ENCODE measurements at regions not wholly inside any gene's neighbourhood (a gene's known extent, or its start where the extent isn't known, plus 50 kb on each side); places are given as distances from the start of the nearest gene placed in this dataset.
"Not testable (repeated sequence)": the region's sequence is repeated elsewhere in the genome, so short reads cannot be mapped to it uniquely, and the experiment has no call there.

DNA sequence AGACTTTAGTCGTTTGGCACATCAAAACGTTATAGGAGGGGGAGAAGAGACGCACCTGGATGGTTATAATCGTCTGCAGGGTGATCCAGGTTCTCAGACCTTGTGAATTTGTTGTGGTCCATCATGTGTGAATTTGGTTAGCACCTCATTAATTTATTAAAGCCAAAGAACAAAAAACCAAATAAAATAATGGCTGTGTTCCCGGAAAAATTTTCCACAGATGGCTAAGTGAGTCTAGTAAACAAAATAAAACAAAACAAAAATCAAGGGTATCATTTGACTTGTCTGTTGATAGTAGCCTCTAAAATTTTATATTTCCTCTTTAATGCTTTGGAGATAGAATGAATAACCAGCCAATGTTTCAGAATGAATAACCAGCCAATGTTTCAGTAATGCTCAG lies 119.7 kb downstream of the ACTBL2 start:
- Histone ChIP-seq H3K4me1 (no peaks in the 10 kb centered on the region), H4K20me1 (no peaks in the 10 kb centered on the region), H3K36me3 (no peaks in the 10 kb centered on the region), H3K4me3 (no peak overlapping the region), H3K27ac (no peak overlapping the region), H3K27me3 (no peaks in the 10 kb centered on the region), H3K9ac (no peak overlapping the region), H3K9me3 (no peaks in the 10 kb centered on the region), H3K4me2 (no peak overlapping the region)
- no peak for TF ChIP-seq Cebpa-rat (IDR thresholded peaks at IDR 0.05)

DNA sequence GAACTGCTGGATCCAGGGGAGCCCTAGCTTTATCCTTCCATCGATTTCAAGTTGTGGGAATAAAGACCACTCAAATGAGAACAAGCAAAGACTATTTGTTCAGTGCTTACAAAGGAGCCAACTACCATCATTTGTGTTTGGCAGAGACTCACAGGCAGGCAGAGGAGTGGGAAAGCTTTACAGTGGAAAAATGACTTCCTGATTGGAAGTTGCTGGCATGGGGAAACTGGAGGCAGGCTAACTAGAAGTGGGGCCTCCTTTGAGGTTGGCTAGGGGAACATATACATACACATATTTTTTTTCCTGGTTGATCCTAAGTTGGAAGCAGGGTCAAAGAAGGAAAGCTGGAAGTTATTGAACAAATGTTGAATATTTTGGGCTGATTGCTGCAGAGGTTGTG lies 121.7 kb downstream of the ACTBL2 start:
- Histone ChIP-seq H3K4me3 (no peak overlapping the region), H3K27me3 (no peaks in the 10 kb centered on the region), H3K4me2 (no peak overlapping the region), H3K27ac (no peak overlapping the region), H3K4me1 (no peaks in the 10 kb centered on the region), H3K36me3 (no peaks in the 10 kb centered on the region), H3K9ac (no peak overlapping the region), H3K9me3 (no peaks in the 10 kb centered on the region), H4K20me1 (no peaks in the 10 kb centered on the region)
- TF ChIP-seq Cebpa-rat (IDR thresholded peaks at IDR 0.05), result no peak

DNA sequence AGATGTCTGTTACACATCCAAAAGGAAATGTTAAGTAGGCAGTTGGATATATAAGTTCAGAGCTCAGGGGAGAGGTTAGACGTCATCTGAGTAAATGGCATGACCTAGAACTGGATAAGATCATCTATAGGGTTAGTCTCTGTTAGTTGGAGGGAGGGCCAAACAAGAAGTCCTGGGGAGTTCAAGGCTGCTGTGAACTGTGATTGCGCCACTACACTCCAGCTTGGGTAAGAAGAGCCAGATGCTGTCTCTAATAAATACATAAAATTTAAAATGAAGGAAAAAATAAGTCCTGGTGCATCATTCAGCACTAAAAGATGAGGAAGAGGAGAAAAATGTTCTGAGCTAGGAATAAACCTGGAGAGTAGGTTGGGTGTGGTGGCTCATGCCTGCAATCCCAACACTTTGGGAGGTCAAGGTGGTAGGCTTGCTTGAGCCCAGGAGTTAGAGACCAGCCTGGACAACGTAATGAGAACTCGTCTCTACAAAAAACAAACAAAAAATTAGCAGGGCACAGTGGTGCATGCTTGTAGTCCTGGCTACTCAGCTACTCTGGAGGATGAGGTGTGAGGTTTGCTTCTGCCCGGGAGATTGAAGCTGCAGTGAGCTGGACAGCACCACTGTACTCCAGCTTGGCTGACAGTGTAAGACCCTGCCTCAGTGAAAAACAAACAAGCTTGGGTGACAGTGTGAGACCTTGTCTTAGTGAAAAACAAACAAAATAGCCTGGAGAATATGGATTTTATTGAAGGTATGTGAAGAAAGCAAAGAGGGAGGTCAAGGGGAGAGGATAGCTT lies 123.6 kb downstream of the ACTBL2 start:
- H3K4me2 ChIP-seq, result no peak overlapping the region
- no peaks in the 10 kb centered on the region for H4K20me1 ChIP-seq
- no peaks in the 10 kb centered on the region for H3K36me3 ChIP-seq
- H3K4me1 ChIP-seq, result no peaks in the 10 kb centered on the region
- no peaks in the 10 kb centered on the region for H3K27me3 ChIP-seq
- no peak overlapping the region for H3K4me3 ChIP-seq
- no peak overlapping the region for H3K9ac ChIP-seq
- no peaks in the 10 kb centered on the region for H3K9me3 ChIP-seq
- H3K27ac ChIP-seq, result no peak overlapping the region
- no peak for TF ChIP-seq Cebpa-rat (IDR thresholded peaks at IDR 0.05)

DNA sequence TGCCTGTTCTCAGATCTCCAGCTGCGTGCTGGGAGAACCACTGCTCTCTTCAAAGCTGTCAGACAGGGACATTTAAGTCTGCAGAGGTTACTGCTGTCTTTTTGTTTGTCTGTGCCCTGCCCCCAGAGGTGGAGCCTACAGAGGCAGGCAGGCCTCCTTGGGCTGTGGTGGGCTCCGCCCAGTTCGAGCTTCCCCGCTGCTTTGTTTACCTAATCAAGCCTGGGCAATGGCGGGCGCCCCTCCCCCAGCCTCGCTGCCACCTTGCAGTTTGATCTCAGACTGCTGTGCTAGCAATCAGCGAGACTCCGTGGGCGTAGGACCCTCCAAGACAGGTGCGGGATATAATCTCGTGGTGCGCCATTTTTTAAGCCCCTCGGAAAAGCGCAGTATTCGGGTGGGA lies 125.8 kb downstream of the ACTBL2 start:
- H3K4me3 ChIP-seq, H3K4me2 ChIP-seq, H4K20me1 ChIP-seq, H3K9me3 ChIP-seq, H3K36me3 ChIP-seq, H3K27ac ChIP-seq, H3K4me1 ChIP-seq, H3K27me3 ChIP-seq, H3K9ac ChIP-seq: not testable (repeated sequence)

DNA sequence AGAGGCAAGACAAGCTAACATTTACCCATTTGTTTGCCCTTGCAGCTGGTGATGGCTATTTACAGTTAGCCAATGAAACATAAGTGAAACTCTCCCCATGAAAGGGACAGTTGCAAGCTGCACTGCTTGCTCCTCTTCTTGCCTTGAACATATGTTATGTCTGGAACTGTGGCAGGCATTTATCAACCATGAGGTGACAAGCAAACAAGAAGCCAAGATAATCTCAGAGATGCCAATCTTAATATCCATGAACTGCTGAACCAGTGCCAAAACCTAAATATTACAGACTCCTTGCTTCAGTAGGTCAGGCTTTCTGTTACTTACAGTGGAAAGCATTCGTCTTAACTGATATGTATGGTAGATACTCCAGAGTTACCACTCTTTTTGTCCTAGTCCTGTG lies 133.4 kb downstream of the ACTBL2 start:
- no peaks in the 10 kb centered on the region for H3K4me1 ChIP-seq
- H3K4me3 ChIP-seq, result no peak overlapping the region
- no peaks in the 10 kb centered on the region for H3K9me3 ChIP-seq
- no peaks in the 10 kb centered on the region for H3K36me3 ChIP-seq
- no peaks in the 10 kb centered on the region for H4K20me1 ChIP-seq
- TF ChIP-seq Cebpa-rat (IDR thresholded peaks at IDR 0.05), result no peak
- H3K27me3 ChIP-seq, result no peaks in the 10 kb centered on the region
- H3K27ac ChIP-seq, result no peak overlapping the region
- no peak overlapping the region for H3K9ac ChIP-seq
- no peak overlapping the region for H3K4me2 ChIP-seq

DNA sequence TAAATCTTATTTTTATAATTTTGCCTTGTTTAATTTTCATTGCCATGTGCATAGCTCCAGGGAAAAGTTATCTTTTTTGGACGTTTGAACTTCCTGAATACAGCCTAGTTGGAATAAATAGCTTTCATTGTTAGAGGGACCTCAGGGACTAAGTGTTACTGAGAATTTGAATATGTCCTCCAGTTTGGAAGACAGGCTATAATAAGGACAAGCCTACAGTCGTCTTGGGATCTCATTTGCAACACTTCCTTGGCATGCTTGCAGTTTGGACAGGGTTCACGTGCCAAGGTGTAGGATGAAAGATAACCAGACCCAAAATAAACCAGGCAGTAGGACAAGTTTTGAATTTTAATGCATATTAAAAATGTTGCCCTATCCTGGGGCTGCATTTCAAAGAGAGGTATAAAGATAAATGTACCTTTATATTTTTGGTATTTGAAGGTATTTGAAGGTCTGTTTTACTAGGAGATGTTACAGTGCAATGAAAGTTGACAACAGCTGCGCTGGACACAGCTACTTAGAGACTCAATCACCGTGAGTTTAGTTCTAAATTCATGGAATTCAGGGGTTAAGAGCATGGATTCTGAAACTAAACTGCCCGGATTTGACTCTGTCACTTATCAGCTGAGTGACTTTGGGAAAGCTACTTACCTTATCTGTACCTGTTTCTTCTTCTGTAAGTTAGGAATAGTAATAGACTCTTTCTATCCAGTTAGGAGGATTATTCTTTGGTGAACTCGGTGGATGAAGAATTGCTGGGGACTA lies 134.1 kb downstream of the ACTBL2 start:
- TF ChIP-seq Cebpa-rat (IDR thresholded peaks at IDR 0.05), result no peak
- no peak overlapping the region for H3K27ac ChIP-seq
- H3K9ac ChIP-seq, result no peak overlapping the region
- no peak overlapping the region for H3K4me2 ChIP-seq
- no peaks in the 10 kb centered on the region for H3K4me1 ChIP-seq
- no peak overlapping the region for H3K4me3 ChIP-seq
- H3K27me3 ChIP-seq, result no peaks in the 10 kb centered on the region
- no peaks in the 10 kb centered on the region for H4K20me1 ChIP-seq
- no peaks in the 10 kb centered on the region for H3K36me3 ChIP-seq
- no peaks in the 10 kb centered on the region for H3K9me3 ChIP-seq

DNA sequence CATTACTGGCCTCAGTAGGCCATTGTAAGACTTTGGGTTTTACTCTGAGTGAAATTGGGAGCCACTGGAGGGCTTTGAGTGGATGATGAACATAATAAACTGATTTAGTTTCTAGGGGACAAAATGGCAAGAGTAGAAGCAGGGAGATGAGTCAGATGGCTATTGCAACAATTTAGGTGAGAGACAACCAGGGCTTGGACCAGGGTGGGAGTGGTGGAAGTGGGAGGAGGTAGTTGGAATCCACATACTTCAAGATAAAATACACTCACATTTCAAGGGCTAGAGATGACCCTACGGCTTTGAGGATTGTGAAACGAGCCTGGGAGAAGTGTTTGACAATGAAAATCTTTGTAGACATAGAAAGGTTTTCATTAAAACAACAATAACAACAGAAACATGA lies 136.3 kb downstream of the ACTBL2 start:
- Histone ChIP-seq H3K27me3 (no peaks in the 10 kb centered on the region), H3K9me3 (no peaks in the 10 kb centered on the region), H3K27ac (no peak overlapping the region), H3K36me3 (no peaks in the 10 kb centered on the region), H3K4me1 (no peaks in the 10 kb centered on the region), H3K9ac (no peak overlapping the region), H3K4me3 (no peak overlapping the region), H3K4me2 (no peak overlapping the region), H4K20me1 (no peaks in the 10 kb centered on the region)
- TF ChIP-seq Cebpa-rat (IDR thresholded peaks at IDR 0.05), result no peak

DNA sequence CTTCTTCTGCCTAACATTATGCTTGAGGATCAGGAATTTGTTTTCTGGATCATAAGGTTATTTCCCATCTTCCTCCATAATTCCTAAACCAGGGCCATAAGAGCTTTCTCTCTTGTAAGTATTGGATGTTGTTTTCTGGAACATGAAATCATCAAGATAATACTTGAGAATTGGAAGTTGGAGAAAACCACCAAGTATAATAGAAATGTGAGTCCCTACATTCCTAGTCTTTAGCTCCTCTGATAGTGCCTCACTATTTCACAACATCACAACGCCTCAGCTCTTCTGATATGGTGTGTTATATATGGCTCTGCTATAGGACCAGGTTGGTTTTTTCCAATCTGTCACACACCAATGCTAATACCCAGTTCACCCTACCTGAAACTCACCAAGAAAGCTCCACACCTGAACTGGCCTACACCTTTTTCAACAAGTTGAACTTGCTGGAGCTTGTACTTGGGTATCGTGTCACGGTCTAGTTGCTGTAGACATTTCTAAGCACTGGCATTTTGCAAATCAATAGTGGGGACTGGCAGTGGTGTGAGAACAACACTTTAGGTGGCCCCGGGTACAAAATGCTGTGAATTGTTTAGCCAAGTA lies 141.1 kb downstream of the ACTBL2 start:
- Histone ChIP-seq H3K9me3 (no peaks in the 10 kb centered on the region), H3K4me3 (no peak overlapping the region), H3K27me3 (no peaks in the 10 kb centered on the region), H4K20me1 (no peaks in the 10 kb centered on the region), H3K4me2 (no peak overlapping the region), H3K36me3 (no peaks in the 10 kb centered on the region), H3K27ac (no peak overlapping the region), H3K9ac (no peak overlapping the region), H3K4me1 (no peaks in the 10 kb centered on the region)
- TF ChIP-seq Cebpa-rat (IDR thresholded peaks at IDR 0.05), result no peak

DNA sequence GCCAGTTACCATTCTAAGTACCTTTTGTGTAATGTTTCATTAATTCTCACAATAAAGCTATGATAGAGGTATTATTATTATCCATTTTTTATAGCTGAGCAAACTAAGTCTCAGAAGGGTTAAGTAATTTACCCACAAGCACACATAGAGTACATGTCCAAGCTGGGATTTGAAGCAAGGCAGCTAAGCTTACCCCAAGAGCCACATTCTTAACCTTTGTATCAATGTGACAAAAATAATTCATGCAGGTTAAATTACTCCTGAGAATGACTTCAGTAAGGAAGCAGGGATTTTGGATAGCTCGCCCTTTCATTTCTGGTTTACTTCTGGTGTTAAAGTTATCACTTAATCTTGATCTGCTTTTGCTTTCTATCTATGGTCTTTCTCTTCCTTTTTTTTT lies 141.9 kb downstream of the ACTBL2 start:
- no peaks in the 10 kb centered on the region for H3K4me1 ChIP-seq
- TF ChIP-seq Cebpa-rat (IDR thresholded peaks at IDR 0.05), result no peak
- no peak overlapping the region for H3K9ac ChIP-seq
- no peaks in the 10 kb centered on the region for H3K9me3 ChIP-seq
- H3K36me3 ChIP-seq, result no peaks in the 10 kb centered on the region
- H3K27me3 ChIP-seq, result no peaks in the 10 kb centered on the region
- H3K27ac ChIP-seq, result no peak overlapping the region
- no peak overlapping the region for H3K4me3 ChIP-seq
- H3K4me2 ChIP-seq, result no peak overlapping the region
- no peaks in the 10 kb centered on the region for H4K20me1 ChIP-seq

DNA sequence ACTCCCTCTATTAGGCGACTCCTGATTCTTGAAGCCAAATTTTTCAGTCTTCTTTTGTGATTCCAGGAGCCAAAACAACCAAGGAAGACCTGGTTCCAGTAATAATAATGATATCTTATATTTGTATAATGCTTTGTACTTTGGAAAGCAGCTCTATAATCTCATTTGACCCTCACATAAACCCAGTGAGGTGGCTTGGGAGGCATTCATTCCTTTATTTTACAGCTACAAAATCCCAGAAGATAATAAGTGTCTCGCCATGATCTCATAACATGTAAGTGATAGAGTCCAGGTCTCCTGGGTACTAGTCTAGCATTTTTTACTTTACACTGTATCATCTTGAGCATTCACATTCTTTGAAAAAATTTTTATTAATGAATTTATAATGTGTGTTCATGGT lies 143.1 kb downstream of the ACTBL2 start:
- Histone ChIP-seq H4K20me1 (no peaks in the 10 kb centered on the region), H3K27ac (no peak overlapping the region), H3K27me3 (no peaks in the 10 kb centered on the region), H3K9me3 (no peaks in the 10 kb centered on the region), H3K4me3 (no peak overlapping the region), H3K36me3 (no peaks in the 10 kb centered on the region), H3K4me2 (no peak overlapping the region), H3K4me1 (no peaks in the 10 kb centered on the region), H3K9ac (no peak overlapping the region)
- no peak for TF ChIP-seq Cebpa-rat (IDR thresholded peaks at IDR 0.05)
